Neural cell (in vitro differentiated cells): ENCODE measurements at regions not wholly inside any gene's neighbourhood (a gene's known extent, or its start where the extent isn't known, plus 50 kb on each side); places are given as distances from the start of the nearest gene placed in this dataset.

Experiments used
- CTCF ChIP-seq: fragments of 450-650 bp; IDR thresholded peaks from 2 replicates; pipeline ENCODE4 v1.5.1; 2014; ENCODE audit warnings: antibody characterized with exemption, mild to moderate bottlenecking, moderate library complexity; ENCODE audit not compliant: poor library complexity, severe bottlenecking
- EP300 ChIP-seq: fragments of 450-650 bp; conservative IDR thresholded peaks from 2 replicates; pipeline ENCODE4 v1.6.1; 2014; ENCODE audit warnings: antibody characterized with exemption, mild to moderate bottlenecking, moderate library complexity; ENCODE audit not compliant: poor library complexity, severe bottlenecking
- EZH2 ChIP-seq: fragments of 200-600, 300-800 bp; shearing (Covaris generic), sonication (generic); IDR thresholded peaks from 2 replicates; pipeline ENCODE4 v1.6.1; 2014; ENCODE audit warnings: antibody characterized with exemption, low read length, borderline replicate concordance, mild to moderate bottlenecking; ENCODE audit not compliant: insufficient read depth, poor library complexity, severe bottlenecking
- POLR2AphosphoS5 ChIP-seq: IDR thresholded peaks from 2 replicates; pipeline ENCODE4 v1.6.1; 2012
- RAD21 ChIP-seq: fragments of 450-650 bp; conservative IDR thresholded peaks from 2 replicates; pipeline ENCODE4 v1.6.1; 2014; ENCODE audit warnings: antibody characterized with exemption, mild to moderate bottlenecking, moderate library complexity
- REST ChIP-seq: IDR thresholded peaks from 2 replicates; pipeline ENCODE4 v1.6.1; 2012; ENCODE audit warnings: borderline replicate concordance
- SMC3 ChIP-seq: fragments of 450-650 bp; conservative IDR thresholded peaks from 2 replicates; pipeline ENCODE4 v1.6.1; 2014; ENCODE audit warnings: antibody characterized with exemption, mild to moderate bottlenecking, moderate library complexity; ENCODE audit not compliant: poor library complexity
- TAF1 ChIP-seq: IDR thresholded peaks from 2 replicates; pipeline ENCODE4 v1.6.1; 2012; ENCODE audit warnings: low read depth

GRCh38 chr3:29227307-29227706, 53.6 kb upstream of the RBMS3 start:
- no peak for TF ChIP-seq CTCF
- TF ChIP-seq REST = no peak
- no peak for TF ChIP-seq TAF1
- TF ChIP-seq EZH2 = no peak
- TF ChIP-seq EP300 = no peak
- no peak for TF ChIP-seq POLR2AphosphoS5
- TF ChIP-seq SMC3 = no peak
- TF ChIP-seq RAD21 = no peak
